A673 (cell line): ENCODE measurements at regions not wholly inside any gene's neighbourhood (a gene's known extent, or its start where the extent isn't known, plus 50 kb on each side); places are given as distances from the start of the nearest gene placed in this dataset.

Source experiments
- EZH2 ChIP-seq: fragments of 200-600 bp; sonication (generic); IDR thresholded peaks from 2 replicates; pipeline ENCODE4 v1.6.1; 2017; ENCODE audit warnings: borderline replicate concordance, low read depth, mild to moderate bottlenecking, mixed read lengths, antibody characterized with exemption, low read length; ENCODE audit not compliant: poor library complexity, severe bottlenecking
- TF ChIP-seq, protein P1 (sequence below): fragments of 300-800, 200-600 bp; sonication (generic); conservative IDR thresholded peaks from 2 replicates; pipeline ENCODE4 v1.5.1; 2017; ENCODE audit warnings: low read depth, mild to moderate bottlenecking, antibody characterized with exemption, low read length, moderate library complexity, mixed read lengths

DNA sequence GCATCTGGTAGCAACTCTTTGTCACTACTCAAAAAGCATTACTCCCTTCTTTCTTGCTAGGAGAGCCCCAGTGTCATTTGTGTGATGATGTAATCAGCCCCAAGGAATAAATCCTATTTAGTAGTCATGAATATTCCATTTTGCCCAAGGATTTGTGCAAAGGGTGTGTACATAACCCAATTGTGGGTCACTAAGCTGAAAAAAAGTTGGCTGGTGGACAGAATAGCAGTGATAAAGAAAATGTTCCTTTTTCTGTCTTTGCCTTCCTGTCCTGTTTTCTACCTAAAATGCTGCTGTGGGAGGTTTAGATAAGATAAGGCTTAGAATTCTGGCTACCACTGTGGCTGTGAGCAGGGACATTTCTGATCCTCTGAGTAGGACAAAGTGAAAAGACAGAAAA is 223.1 kb upstream of the ITGA1 start:
- TF ChIP-seq EZH2: no peak
- TF ChIP-seq, protein P1, sequence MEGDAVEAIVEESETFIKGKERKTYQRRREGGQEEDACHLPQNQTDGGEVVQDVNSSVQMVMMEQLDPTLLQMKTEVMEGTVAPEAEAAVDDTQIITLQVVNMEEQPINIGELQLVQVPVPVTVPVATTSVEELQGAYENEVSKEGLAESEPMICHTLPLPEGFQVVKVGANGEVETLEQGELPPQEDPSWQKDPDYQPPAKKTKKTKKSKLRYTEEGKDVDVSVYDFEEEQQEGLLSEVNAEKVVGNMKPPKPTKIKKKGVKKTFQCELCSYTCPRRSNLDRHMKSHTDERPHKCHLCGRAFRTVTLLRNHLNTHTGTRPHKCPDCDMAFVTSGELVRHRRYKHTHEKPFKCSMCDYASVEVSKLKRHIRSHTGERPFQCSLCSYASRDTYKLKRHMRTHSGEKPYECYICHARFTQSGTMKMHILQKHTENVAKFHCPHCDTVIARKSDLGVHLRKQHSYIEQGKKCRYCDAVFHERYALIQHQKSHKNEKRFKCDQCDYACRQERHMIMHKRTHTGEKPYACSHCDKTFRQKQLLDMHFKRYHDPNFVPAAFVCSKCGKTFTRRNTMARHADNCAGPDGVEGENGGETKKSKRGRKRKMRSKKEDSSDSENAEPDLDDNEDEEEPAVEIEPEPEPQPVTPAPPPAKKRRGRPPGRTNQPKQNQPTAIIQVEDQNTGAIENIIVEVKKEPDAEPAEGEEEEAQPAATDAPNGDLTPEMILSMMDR: no peak
